ENCODE measurements at regions not wholly inside any gene's neighbourhood (a gene's known extent, or its start where the extent isn't known, plus 50 kb on each side); places are given as distances from the start of the nearest gene placed in this dataset.

- H3K56ac ChIP-seq (ENCODE audit: insufficient read length, low read depth, low read length): no peak overlapping the region
- TF ChIP-seq, protein P1, sequence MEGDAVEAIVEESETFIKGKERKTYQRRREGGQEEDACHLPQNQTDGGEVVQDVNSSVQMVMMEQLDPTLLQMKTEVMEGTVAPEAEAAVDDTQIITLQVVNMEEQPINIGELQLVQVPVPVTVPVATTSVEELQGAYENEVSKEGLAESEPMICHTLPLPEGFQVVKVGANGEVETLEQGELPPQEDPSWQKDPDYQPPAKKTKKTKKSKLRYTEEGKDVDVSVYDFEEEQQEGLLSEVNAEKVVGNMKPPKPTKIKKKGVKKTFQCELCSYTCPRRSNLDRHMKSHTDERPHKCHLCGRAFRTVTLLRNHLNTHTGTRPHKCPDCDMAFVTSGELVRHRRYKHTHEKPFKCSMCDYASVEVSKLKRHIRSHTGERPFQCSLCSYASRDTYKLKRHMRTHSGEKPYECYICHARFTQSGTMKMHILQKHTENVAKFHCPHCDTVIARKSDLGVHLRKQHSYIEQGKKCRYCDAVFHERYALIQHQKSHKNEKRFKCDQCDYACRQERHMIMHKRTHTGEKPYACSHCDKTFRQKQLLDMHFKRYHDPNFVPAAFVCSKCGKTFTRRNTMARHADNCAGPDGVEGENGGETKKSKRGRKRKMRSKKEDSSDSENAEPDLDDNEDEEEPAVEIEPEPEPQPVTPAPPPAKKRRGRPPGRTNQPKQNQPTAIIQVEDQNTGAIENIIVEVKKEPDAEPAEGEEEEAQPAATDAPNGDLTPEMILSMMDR (conservative IDR thresholded peaks at IDR 0.05): no peak
- no peak overlapping the region for H2BK20ac ChIP-seq (ENCODE audit: low read depth, low read length, poor library complexity, severe bottlenecking)
- Mint-ChIP-seq H3K27ac (no peak overlapping the region), H3K27me3 (ENCODE audit: low read depth) (no peaks in the 10 kb centered on the region), H3K4me1 (peaks cover 36 to 39% of the 10 kb centered on the region in 2 experiments), H3K36me3 (ENCODE audit: insufficient read depth in 1 of 3, low read depth in 3 of 3) (peaks cover 0 to 3% (median 0%) of the 10 kb centered on the region in 3 experiments; a peak in 1 of 7 replicates), H3K9me3 (peaks cover under 1 to 4% of the 10 kb centered on the region in 2 experiments; a peak in 3 of 5 replicates), H3K4me3 (no peak overlapping the region)
- H3K79me2 ChIP-seq (ENCODE audit: insufficient read depth, low read length): no peaks in the 10 kb centered on the region
- H3K23ac ChIP-seq (ENCODE audit: insufficient read length, low read depth, low read length): no peak overlapping the region
- no peak for DNase-seq
- H3K9me3 ChIP-seq (ENCODE audit: control insufficient read depth, low read depth, low read length): no peaks in the 10 kb centered on the region
- H3K79me1 ChIP-seq (ENCODE audit: insufficient read depth, low read depth, low read length, poor library complexity, severe bottlenecking): no peaks in the 10 kb centered on the region
- no peak overlapping the region for H2AK5ac ChIP-seq (ENCODE audit: insufficient read length, low read length)
- H2AFZ ChIP-seq (ENCODE audit: low read length): no peak overlapping the region
- H3K14ac ChIP-seq (ENCODE audit: insufficient read depth, low read length): no peak overlapping the region
- H3K18ac ChIP-seq (ENCODE audit: insufficient read length, low read depth, low read length): no peak overlapping the region
- no peak overlapping the region for H4K8ac ChIP-seq (replicated peaks; ENCODE audit: insufficient read length, low read depth, low read length)
- H3K9ac ChIP-seq (ENCODE audit: extremely low read depth, insufficient read length, low read length): no peak overlapping the region
- no peak overlapping the region for H4K5ac ChIP-seq (ENCODE audit: insufficient read length, low read depth, low read length)
- WGBS (ENCODE audit: extremely low coverage, insufficient read length, low lambda C conversion rate): no CpG with 5 or more reads among the region's 7 CpGs
- H3K23me2 ChIP-seq (ENCODE audit: insufficient read length, low read depth, low read length, poor library complexity, severe bottlenecking): no peaks in the 10 kb centered on the region
- 0 out of 2 replicates have a peak, but pooled peaks cover 4% of the 10 kb centered on the region for H3K4me1 ChIP-seq (ENCODE audit: insufficient read depth, low read length)
- no peak overlapping the region; the same call in 1 of the 2 replicates for H2BK15ac ChIP-seq (ENCODE audit: low read depth, low read length)
- H3T11ph ChIP-seq (ENCODE audit: low read length): no peak overlapping the region
- H2BK5ac ChIP-seq (ENCODE audit: insufficient read length, low read length): no peak overlapping the region
- no peak overlapping the region for H2BK120ac ChIP-seq (ENCODE audit: low read depth, low read length, poor library complexity, severe bottlenecking)
- H3K4ac ChIP-seq (ENCODE audit: low read depth, low read length): no peak overlapping the region
- H3K27me3 ChIP-seq (ENCODE audit: insufficient read depth, low read length): no peaks in the 10 kb centered on the region
- H2BK12ac ChIP-seq (ENCODE audit: insufficient read length, low read depth, low read length): no peak overlapping the region
- H4K20me1 ChIP-seq (ENCODE audit: control insufficient read depth, insufficient read depth, insufficient read length): no peaks in the 10 kb centered on the region
- no peak overlapping the region for H3K27ac ChIP-seq (ENCODE audit: insufficient read length, low read depth, low read length)
- no peak overlapping the region for H3K4me2 ChIP-seq (ENCODE audit: insufficient read depth, insufficient read length, low read length)
- H4K91ac ChIP-seq (ENCODE audit: insufficient read length, low read depth, low read length): no peak overlapping the region
Measured at GRCh38 chr9:120043448-120043847, 536.5 kb downstream of the CDK5RAP2 start.

Measured in H9 (cell line).